HL-60 (cell line): ENCODE measurements at regions not wholly inside any gene's neighbourhood (a gene's known extent, or its start where the extent isn't known, plus 50 kb on each side); places are given as distances from the start of the nearest gene placed in this dataset.

Source experiments
- CTCF ChIP-seq: IDR thresholded peaks from one replicate; pipeline ENCODE4 v1.5.1; 2011; ENCODE audit warnings: low read length, control low read depth, inconsistent platforms; ENCODE audit not compliant: insufficient read depth
- POLR2AphosphoS5 ChIP-seq: IDR thresholded peaks from 2 replicates; pipeline ENCODE4 v1.6.1; 2012; ENCODE audit warnings: low read depth
- REST ChIP-seq: IDR thresholded peaks from 2 replicates; pipeline ENCODE4 v1.6.1; 2012; ENCODE audit warnings: low read depth; ENCODE audit not compliant: insufficient replicate concordance

- TF ChIP-seq POLR2AphosphoS5 (no peak), CTCF (no peak), REST (no peak)
Observed at GRCh38 chr10:93223336-93223735, 149.6 kb downstream of the CYP26A1 start.
